Ishikawa (cell line): ENCODE measurements at regions not wholly inside any gene's neighbourhood (a gene's known extent, or its start where the extent isn't known, plus 50 kb on each side); places are given as distances from the start of the nearest gene placed in this dataset.

Source experiments
- CEBPB ChIP-seq: IDR thresholded peaks from 2 replicates; pipeline ENCODE4 v1.6.1; 2012
- CREB1 ChIP-seq: IDR thresholded peaks from 2 replicates; pipeline ENCODE4 v1.6.1; 2012; ENCODE audit warnings: low read depth
- EGR1 ChIP-seq: IDR thresholded peaks from 2 replicates; pipeline ENCODE4 v1.6.1; 2012
- EP300 ChIP-seq: IDR thresholded peaks from 2 replicates; pipeline ENCODE4 v1.6.1; 2012; ENCODE audit warnings: borderline replicate concordance
- FOXM1 ChIP-seq: IDR thresholded peaks from 2 replicates; pipeline ENCODE4 v1.6.1; 2012; ENCODE audit warnings: low read depth, borderline replicate concordance
- MAX ChIP-seq: IDR thresholded peaks from 2 replicates; pipeline ENCODE4 v1.6.1; 2012
- RAD21 ChIP-seq: IDR thresholded peaks from 2 replicates; pipeline ENCODE4 v1.6.1; 2012; ENCODE audit warnings: low read depth
- TAF1 ChIP-seq: IDR thresholded peaks from 2 replicates; pipeline ENCODE4 v1.6.1; 2012; ENCODE audit warnings: low read depth, mild to moderate bottlenecking
- TCF12 ChIP-seq: IDR thresholded peaks from 2 replicates; pipeline ENCODE4 v1.6.1; 2012; ENCODE audit warnings: low read depth
- YY1 ChIP-seq: IDR thresholded peaks from 2 replicates; pipeline ENCODE4 v1.6.1; 2012; ENCODE audit warnings: low read depth
- ZBTB7A ChIP-seq: IDR thresholded peaks from 2 replicates; pipeline ENCODE4 v1.6.1; 2012; ENCODE audit warnings: low read depth
- TF ChIP-seq, protein P1 (sequence below): IDR thresholded peaks from 2 replicates; pipeline ENCODE4 v1.6.1; 2012
- TF ChIP-seq, protein P2 (sequence below): IDR thresholded peaks from 2 replicates; pipeline ENCODE4 v1.6.1; 2012; ENCODE audit warnings: low read depth, mild to moderate bottlenecking

- TF ChIP-seq RAD21 (no peak), YY1 (no peak), CEBPB (no peak), ZBTB7A (no peak), CREB1 (no peak), EP300 (no peak), EGR1 (no peak), MAX (no peak), FOXM1 (no peak), TCF12 (no peak), TAF1 (no peak)
- TF ChIP-seq, protein P1, sequence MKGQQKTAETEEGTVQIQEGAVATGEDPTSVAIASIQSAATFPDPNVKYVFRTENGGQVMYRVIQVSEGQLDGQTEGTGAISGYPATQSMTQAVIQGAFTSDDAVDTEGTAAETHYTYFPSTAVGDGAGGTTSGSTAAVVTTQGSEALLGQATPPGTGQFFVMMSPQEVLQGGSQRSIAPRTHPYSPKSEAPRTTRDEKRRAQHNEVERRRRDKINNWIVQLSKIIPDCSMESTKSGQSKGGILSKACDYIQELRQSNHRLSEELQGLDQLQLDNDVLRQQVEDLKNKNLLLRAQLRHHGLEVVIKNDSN = no peak
- TF ChIP-seq, protein P2, sequence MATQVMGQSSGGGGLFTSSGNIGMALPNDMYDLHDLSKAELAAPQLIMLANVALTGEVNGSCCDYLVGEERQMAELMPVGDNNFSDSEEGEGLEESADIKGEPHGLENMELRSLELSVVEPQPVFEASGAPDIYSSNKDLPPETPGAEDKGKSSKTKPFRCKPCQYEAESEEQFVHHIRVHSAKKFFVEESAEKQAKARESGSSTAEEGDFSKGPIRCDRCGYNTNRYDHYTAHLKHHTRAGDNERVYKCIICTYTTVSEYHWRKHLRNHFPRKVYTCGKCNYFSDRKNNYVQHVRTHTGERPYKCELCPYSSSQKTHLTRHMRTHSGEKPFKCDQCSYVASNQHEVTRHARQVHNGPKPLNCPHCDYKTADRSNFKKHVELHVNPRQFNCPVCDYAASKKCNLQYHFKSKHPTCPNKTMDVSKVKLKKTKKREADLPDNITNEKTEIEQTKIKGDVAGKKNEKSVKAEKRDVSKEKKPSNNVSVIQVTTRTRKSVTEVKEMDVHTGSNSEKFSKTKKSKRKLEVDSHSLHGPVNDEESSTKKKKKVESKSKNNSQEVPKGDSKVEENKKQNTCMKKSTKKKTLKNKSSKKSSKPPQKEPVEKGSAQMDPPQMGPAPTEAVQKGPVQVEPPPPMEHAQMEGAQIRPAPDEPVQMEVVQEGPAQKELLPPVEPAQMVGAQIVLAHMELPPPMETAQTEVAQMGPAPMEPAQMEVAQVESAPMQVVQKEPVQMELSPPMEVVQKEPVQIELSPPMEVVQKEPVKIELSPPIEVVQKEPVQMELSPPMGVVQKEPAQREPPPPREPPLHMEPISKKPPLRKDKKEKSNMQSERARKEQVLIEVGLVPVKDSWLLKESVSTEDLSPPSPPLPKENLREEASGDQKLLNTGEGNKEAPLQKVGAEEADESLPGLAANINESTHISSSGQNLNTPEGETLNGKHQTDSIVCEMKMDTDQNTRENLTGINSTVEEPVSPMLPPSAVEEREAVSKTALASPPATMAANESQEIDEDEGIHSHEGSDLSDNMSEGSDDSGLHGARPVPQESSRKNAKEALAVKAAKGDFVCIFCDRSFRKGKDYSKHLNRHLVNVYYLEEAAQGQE = no peak
Measured at GRCh38 chr7:49322476-49322875, 398.1 kb downstream of the CDC14C start.
